HG02970 (cell line): ENCODE measurements at regions not wholly inside any gene's neighbourhood (a gene's known extent, or its start where the extent isn't known, plus 50 kb on each side); places are given as distances from the start of the nearest gene placed in this dataset.
A peak's percentile ranks its signal among the peaks of the same experiment; 100 is the strongest.

Source experiments
- ATAC-seq: cut with Tn5 transposase; IDR thresholded peaks from one replicate; pipeline ENCODE4 v1.9.1; 2021; ENCODE audit warnings: mild to moderate bottlenecking, moderate library complexity, moderate number of reproducible peaks; ENCODE audit not compliant: unreplicated experiment, low FRiP score

GRCh38 chr12:90899456-90900182 lies 55.4 kb downstream of the CCER1 start:
- no peak for ATAC-seq

DNA sequence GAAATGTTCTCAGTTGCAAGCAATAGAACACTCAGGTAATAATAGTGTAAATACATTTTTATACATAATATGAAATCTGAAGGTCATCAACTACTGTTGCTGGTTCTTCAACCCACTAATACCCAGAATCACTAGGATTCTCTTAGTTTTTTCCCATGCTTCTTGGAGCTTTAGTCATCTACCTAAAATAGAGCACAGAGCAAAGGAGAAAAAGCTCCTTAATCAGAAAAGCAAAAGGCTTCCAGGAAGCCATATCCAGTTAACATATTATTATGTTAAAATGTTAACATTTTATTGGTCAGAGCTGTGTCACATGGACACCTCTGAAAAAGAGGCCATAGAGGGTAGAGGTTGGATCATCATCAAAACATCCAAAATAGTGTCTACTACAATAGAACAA lies 57.0 kb downstream of the CCER1 start:
- ATAC-seq: no peak

DNA sequence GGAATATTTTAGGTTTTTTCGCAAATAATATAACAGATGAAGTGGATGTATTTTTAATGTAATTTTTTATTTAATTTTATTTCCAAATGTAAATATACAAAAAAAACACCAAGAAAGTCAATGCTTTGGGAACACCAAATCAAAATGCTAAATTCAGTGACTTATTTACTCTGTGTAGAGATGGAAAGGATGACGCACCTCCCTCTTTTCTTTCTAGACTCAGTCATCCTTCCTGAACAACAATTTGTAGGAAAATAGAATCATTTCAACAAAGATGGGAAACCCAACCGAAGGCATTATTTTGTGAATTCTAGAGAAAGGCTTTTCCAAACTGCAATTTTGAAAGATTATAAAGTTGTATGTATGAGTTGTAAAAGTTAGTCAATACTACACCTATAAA lies 57.7 kb downstream of the CCER1 start:
- ATAC-seq: no peak

DNA sequence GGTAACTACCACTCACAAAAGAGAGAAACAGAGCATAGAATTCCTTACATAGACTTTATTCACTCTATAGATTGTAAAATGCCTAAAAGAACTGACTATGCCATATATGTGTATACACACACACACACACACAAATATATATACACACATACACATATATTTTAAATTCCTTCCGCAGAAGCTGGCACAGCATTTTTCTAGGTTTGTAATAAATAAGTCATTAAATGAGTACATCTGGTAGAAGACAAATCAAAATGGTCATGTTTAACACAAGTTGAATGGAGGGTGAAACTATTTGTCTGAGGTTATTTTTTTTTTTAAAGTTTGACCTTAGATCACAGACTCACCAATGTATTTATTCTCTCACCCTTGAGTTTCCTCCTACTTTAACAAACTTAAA lies 58.2 kb downstream of the CCER1 start:
- ATAC-seq: no peak

GRCh38 chr12:90896164-90896563 lies 58.8 kb downstream of the CCER1 start:
- ATAC-seq: no peak

DNA sequence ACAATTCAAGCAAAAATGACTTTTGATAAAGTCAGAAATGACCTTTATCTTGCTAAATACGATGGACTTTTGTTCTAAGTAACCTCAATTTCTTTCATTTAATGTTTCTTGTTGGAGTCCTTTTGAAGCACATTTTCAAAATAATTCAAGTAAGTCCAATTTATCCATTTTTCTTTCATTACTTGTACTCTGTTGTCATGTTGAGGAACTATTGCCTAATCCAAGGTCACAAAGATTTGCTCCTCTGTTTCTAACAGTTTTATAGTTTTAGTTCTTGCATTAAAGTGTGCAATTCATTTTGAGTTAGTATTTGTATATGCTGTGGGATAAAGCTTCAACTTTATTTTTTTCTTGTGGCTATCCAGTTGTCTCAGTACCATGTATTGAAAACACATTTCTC lies 66.7 kb downstream of the CCER1 start:
- no peak for ATAC-seq

- ATAC-seq: no peak
Observed at GRCh38 chr12:90883456-90883855, 71.5 kb downstream of the CCER1 start.

- ATAC-seq: no peak
Observed at GRCh38 chr12:90871726-90872096, 83.3 kb downstream of the CCER1 start.

- no peak for ATAC-seq
Observed at GRCh38 chr12:90870971-90871725, 83.8 kb downstream of the CCER1 start.

GRCh38 chr12:90868626-90869025 lies 86.3 kb downstream of the CCER1 start:
- ATAC-seq: no peak

GRCh38 chr12:90859591-90859990 lies 95.4 kb downstream of the CCER1 start:
- ATAC-seq: no peak

GRCh38 chr12:90858252-90858651 lies 96.7 kb downstream of the CCER1 start:
- ATAC-seq: no peak

GRCh38 chr12:90855534-90855933 lies 99.4 kb downstream of the CCER1 start:
- ATAC-seq: no peak

- ATAC-seq: peak; percentile 59
Observed at GRCh38 chr12:90854136-90854689, 100.8 kb downstream of the CCER1 start.

GRCh38 chr12:90851800-90852718 lies 102.9 kb downstream of the CCER1 start:
- no peak for ATAC-seq

DNA sequence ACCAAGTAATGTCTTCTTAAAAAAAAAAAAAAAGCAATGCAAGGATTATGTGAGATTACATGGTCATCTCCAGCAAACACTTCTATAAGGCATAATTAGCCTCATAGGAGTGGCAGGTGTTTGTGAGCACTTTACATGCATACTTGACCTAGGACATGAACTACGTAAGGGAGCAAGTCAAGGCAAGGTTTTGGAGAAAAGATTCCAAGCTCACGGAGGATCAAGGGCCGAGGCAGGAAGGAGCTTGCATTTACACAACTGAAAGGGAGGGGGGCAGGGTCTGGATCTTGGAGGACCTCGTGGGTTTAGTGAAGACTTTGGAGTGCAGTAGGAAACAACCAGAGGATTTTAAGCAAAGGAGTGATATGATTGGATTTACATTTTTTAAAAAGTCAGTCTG lies 112.5 kb downstream of the CCER1 start:
- no peak for ATAC-seq

DNA sequence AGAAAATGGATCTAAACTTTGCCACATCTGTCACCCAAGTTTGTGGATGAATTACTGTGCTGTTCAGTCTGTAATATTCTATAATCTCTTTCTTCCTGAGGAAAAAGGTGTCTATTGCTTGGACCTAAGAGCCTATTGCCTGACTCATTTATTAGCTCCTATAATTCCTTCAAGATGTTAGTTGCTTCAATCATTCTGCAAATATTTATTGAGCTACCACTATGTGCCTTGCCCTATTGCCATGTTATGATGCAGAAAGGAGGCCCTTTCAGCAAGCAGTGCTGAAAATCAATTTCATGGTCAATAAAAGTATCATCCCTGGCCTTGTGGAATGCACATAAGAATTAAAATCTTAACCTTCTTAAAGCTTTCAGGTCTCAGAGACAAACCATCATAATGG lies 113.6 kb downstream of the CCER1 start:
- no peak for ATAC-seq

- no peak for ATAC-seq
Observed at GRCh38 chr12:90839346-90839745, 115.6 kb downstream of the CCER1 start.

- ATAC-seq: no peak
Observed at GRCh38 chr12:90836689-90837088, 118.3 kb downstream of the CCER1 start.

- ATAC-seq: no peak
Observed at GRCh38 chr12:90833228-90833627, 121.7 kb downstream of the CCER1 start.

- no peak for ATAC-seq
Observed at GRCh38 chr12:90832427-90832826, 122.5 kb downstream of the CCER1 start.
